SK-N-SH (cell line): ENCODE measurements at regions not wholly inside any gene's neighbourhood (a gene's known extent, or its start where the extent isn't known, plus 50 kb on each side); places are given as distances from the start of the nearest gene placed in this dataset.

Experiments
- CHD2 ChIP-seq: fragments of 150-350 bp; IDR thresholded peaks from 2 replicates; pipeline ENCODE4 v1.6.1; 2018; ENCODE audit warnings: low read length; ENCODE audit not compliant: partially characterized antibody
- EP300 ChIP-seq, 2 experiments: IDR thresholded peaks; 2 replicates each; pipeline versions ENCODE4 v1.4.0 to v1.6.1; 2012; ENCODE audit warnings: borderline replicate concordance in 1 of 2, low read depth in 1 of 2, low read length in 1 of 2
- FOXM1 ChIP-seq: IDR thresholded peaks from 2 replicates; pipeline ENCODE4 v1.4.0; 2012; ENCODE audit warnings: low read depth, mild to moderate bottlenecking
- MXI1 ChIP-seq: IDR thresholded peaks from 2 replicates; pipeline ENCODE4 v1.6.1; 2012; ENCODE audit warnings: mild to moderate bottlenecking, low read depth, low read length, improper control_type of control experiment
- NFIC ChIP-seq: IDR thresholded peaks from 2 replicates; pipeline ENCODE4 v1.4.0; 2012; ENCODE audit warnings: borderline replicate concordance
- POLR2AphosphoS5 ChIP-seq: IDR thresholded peaks from 2 replicates; pipeline ENCODE4 v1.6.1; 2012; ENCODE audit warnings: low read depth, low read length
- SIN3A ChIP-seq: IDR thresholded peaks from 2 replicates; pipeline ENCODE4 v1.6.1; 2012; ENCODE audit warnings: low read depth, mild to moderate bottlenecking, low read length, moderate library complexity, borderline replicate concordance
- TAF1 ChIP-seq: IDR thresholded peaks from 2 replicates; pipeline ENCODE4 v1.6.1; 2012; ENCODE audit warnings: low read depth, mild to moderate bottlenecking, low read length, moderate library complexity, borderline replicate concordance
- TCF12 ChIP-seq: IDR thresholded peaks from 2 replicates; pipeline ENCODE4 v1.4.0; 2012
- TF ChIP-seq, protein P1 (sequence below): fragments of 200-600 bp; sonication (generic); IDR thresholded peaks from 2 replicates; pipeline ENCODE4 v1.6.1; 2017; ENCODE audit warnings: antibody characterized with exemption, mild to moderate bottlenecking, moderate library complexity
- TF ChIP-seq, protein P2 (sequence below): IDR thresholded peaks from 2 replicates; pipeline ENCODE4 v1.6.1; 2012; ENCODE audit warnings: mild to moderate bottlenecking, low read depth, low read length, moderate library complexity
- TF ChIP-seq, protein P3 (sequence below): IDR thresholded peaks from 2 replicates; pipeline ENCODE4 v1.4.0; 2012; ENCODE audit warnings: low read depth
- TF ChIP-seq, protein P4 (sequence below): IDR thresholded peaks from 2 replicates; pipeline ENCODE4 v1.4.0; 2012; ENCODE audit warnings: low read depth, borderline replicate concordance

DNA sequence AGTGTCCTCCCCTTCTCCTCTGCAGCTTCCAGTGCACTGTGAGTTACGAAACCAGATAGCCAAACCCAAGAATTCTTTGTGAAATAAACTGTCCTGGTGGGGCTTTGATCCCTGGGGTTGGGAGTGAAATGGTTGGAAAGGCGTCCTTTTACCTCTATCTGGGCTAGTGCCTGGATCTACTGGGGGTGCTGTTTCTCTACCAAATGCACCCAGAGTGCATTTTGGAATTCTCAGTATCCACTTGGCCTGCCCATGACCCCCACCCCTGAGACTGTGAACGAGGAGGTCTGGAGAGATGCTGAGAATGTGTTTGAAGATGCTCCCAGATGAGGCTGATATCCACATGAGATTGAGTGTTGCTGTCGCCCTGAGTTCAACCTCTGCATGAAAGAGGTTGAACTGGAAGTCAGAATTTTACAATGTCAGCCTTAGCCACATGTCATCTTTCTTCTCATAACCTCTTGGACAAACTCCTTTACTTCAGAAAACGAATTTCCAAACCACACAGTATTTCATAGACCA lies 87.1 kb upstream of the CLMN start:
- TF ChIP-seq, protein P1, sequence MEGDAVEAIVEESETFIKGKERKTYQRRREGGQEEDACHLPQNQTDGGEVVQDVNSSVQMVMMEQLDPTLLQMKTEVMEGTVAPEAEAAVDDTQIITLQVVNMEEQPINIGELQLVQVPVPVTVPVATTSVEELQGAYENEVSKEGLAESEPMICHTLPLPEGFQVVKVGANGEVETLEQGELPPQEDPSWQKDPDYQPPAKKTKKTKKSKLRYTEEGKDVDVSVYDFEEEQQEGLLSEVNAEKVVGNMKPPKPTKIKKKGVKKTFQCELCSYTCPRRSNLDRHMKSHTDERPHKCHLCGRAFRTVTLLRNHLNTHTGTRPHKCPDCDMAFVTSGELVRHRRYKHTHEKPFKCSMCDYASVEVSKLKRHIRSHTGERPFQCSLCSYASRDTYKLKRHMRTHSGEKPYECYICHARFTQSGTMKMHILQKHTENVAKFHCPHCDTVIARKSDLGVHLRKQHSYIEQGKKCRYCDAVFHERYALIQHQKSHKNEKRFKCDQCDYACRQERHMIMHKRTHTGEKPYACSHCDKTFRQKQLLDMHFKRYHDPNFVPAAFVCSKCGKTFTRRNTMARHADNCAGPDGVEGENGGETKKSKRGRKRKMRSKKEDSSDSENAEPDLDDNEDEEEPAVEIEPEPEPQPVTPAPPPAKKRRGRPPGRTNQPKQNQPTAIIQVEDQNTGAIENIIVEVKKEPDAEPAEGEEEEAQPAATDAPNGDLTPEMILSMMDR = no peak
- TF ChIP-seq, protein P2, sequence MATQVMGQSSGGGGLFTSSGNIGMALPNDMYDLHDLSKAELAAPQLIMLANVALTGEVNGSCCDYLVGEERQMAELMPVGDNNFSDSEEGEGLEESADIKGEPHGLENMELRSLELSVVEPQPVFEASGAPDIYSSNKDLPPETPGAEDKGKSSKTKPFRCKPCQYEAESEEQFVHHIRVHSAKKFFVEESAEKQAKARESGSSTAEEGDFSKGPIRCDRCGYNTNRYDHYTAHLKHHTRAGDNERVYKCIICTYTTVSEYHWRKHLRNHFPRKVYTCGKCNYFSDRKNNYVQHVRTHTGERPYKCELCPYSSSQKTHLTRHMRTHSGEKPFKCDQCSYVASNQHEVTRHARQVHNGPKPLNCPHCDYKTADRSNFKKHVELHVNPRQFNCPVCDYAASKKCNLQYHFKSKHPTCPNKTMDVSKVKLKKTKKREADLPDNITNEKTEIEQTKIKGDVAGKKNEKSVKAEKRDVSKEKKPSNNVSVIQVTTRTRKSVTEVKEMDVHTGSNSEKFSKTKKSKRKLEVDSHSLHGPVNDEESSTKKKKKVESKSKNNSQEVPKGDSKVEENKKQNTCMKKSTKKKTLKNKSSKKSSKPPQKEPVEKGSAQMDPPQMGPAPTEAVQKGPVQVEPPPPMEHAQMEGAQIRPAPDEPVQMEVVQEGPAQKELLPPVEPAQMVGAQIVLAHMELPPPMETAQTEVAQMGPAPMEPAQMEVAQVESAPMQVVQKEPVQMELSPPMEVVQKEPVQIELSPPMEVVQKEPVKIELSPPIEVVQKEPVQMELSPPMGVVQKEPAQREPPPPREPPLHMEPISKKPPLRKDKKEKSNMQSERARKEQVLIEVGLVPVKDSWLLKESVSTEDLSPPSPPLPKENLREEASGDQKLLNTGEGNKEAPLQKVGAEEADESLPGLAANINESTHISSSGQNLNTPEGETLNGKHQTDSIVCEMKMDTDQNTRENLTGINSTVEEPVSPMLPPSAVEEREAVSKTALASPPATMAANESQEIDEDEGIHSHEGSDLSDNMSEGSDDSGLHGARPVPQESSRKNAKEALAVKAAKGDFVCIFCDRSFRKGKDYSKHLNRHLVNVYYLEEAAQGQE = no peak
- TF ChIP-seq, protein P3, sequence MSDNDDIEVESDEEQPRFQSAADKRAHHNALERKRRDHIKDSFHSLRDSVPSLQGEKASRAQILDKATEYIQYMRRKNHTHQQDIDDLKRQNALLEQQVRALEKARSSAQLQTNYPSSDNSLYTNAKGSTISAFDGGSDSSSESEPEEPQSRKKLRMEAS = no peak
- TF ChIP-seq SIN3A (no peak), POLR2AphosphoS5 (no peak), CHD2 (no peak), MXI1 (no peak), FOXM1 (no peak), TCF12 (no peak), NFIC (no peak), EP300 (IDR thresholded peaks at IDR 0.05; ENCODE audit: borderline replicate concordance in 1 of 2, low read depth in 1 of 2, low read length in 1 of 2) (no peak), TAF1 (no peak)
- TF ChIP-seq, protein P4, sequence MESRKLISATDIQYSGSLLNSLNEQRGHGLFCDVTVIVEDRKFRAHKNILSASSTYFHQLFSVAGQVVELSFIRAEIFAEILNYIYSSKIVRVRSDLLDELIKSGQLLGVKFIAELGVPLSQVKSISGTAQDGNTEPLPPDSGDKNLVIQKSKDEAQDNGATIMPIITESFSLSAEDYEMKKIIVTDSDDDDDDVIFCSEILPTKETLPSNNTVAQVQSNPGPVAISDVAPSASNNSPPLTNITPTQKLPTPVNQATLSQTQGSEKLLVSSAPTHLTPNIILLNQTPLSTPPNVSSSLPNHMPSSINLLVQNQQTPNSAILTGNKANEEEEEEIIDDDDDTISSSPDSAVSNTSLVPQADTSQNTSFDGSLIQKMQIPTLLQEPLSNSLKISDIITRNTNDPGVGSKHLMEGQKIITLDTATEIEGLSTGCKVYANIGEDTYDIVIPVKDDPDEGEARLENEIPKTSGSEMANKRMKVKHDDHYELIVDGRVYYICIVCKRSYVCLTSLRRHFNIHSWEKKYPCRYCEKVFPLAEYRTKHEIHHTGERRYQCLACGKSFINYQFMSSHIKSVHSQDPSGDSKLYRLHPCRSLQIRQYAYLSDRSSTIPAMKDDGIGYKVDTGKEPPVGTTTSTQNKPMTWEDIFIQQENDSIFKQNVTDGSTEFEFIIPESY = no peak
